ENCODE measurements at regions not wholly inside any gene's neighbourhood (a gene's known extent, or its start where the extent isn't known, plus 50 kb on each side); places are given as distances from the start of the nearest gene placed in this dataset.
"Not testable (repeated sequence)": the region's sequence is repeated elsewhere in the genome, so short reads cannot be mapped to it uniquely, and the experiment has no call there.

GRCh38 chr2:12469141-12469561 lies 247.6 kb upstream of the TRIB2 start:
- TF ChIP-seq, protein P1, sequence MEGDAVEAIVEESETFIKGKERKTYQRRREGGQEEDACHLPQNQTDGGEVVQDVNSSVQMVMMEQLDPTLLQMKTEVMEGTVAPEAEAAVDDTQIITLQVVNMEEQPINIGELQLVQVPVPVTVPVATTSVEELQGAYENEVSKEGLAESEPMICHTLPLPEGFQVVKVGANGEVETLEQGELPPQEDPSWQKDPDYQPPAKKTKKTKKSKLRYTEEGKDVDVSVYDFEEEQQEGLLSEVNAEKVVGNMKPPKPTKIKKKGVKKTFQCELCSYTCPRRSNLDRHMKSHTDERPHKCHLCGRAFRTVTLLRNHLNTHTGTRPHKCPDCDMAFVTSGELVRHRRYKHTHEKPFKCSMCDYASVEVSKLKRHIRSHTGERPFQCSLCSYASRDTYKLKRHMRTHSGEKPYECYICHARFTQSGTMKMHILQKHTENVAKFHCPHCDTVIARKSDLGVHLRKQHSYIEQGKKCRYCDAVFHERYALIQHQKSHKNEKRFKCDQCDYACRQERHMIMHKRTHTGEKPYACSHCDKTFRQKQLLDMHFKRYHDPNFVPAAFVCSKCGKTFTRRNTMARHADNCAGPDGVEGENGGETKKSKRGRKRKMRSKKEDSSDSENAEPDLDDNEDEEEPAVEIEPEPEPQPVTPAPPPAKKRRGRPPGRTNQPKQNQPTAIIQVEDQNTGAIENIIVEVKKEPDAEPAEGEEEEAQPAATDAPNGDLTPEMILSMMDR (IDR thresholded peaks at IDR 0.05) = no peak
- intact Hi-C loops (cut with DNase I) = no loop called here

GRCh38 chr2:12472265-12472664 lies 244.5 kb upstream of the TRIB2 start:
- H3K27ac ChIP-seq; H3K9me3 ChIP-seq; DNase-seq; ATAC-seq; H3K36me3 ChIP-seq; H3K27me3 ChIP-seq; H3K4me3 ChIP-seq; H3K4me1 ChIP-seq; intact Hi-C loops (cut with DNase I): not testable (repeated sequence)

More at GRCh38 chr2:12469141-12469561, 247.6 kb upstream of the TRIB2 start:
- H3K27me3 ChIP-seq = no peaks in the 10 kb centered on the region
- no peaks in the 10 kb centered on the region for H3K36me3 ChIP-seq
- no peak overlapping the region for H3K4me3 ChIP-seq
- ATAC-seq (no peak), DNase-seq (no peak)
- H3K4me1 ChIP-seq = peaks cover 0 to 10% of the 10 kb centered on the region in 2 donors
- H3K27ac ChIP-seq = no peak overlapping the region
- H3K9me3 ChIP-seq = peaks cover 0 to 3% of the 10 kb centered on the region in 2 donors

DNA sequence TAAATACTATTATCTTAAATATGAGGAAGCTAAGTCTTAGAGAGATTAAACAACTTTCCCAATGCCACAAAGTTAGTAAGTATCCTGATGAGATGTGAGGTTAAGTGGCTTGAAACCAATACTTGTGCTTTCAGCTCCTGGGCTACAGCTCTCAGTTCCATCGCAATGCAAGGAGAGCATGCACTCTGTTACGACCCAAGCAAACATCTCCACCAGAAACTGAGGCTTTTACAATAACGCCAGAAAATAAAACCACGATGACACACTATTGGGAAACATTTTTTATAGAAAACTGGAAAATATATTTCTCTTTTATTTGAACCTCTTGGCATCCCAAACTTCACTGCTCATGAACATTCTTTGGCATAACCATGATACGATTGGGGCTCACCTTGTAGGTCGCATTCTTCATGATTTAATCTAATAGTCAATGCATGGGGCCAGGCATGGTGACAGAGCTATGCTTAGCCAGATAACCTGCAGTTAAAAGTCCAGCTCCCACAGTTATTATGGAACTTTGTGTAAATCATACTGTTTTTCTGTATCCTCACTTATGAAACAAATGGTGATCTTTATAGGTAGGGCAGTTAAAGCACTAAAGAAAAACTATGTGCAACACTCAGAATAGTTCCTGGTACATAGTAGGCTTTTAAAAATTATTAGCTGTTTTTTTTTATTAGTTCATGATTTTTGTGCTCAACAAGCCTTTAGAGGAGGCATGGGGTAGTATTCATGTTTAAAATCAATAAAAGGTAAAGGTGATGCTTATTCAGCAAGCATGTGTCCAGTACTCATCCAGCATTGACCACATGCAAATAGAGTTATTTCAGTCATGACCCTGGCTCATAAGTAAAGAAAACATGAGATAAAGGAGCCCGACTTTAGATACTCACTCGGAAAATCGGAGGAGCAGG lies 238.3 kb upstream of the TRIB2 start:
- DNase-seq = no peak

GRCh38 chr2:12479065-12479601 lies 237.6 kb upstream of the TRIB2 start:
- no peaks in the 10 kb centered on the region for H3K27me3 ChIP-seq
- ATAC-seq (no peak), DNase-seq (no peak)
- no peaks in the 10 kb centered on the region for H3K9me3 ChIP-seq
- no peak overlapping the region for H3K27ac ChIP-seq
- TF ChIP-seq, protein P1 (IDR thresholded peaks at IDR 0.05) = no peak
- intact Hi-C loops (cut with DNase I) = no loop called here
- no peak overlapping the region for H3K4me3 ChIP-seq
- no peaks in the 10 kb centered on the region for H3K4me1 ChIP-seq
- no peaks in the 10 kb centered on the region for H3K36me3 ChIP-seq

More for the DNA sequence above, 238.3 kb upstream of the TRIB2 start:
- no peaks in the 10 kb centered on the region for H3K9me3 ChIP-seq
- ATAC-seq = no peak
- no peaks in the 10 kb centered on the region for H3K36me3 ChIP-seq
- no peak overlapping the region for H3K27ac ChIP-seq
- no peaks in the 10 kb centered on the region for H3K4me1 ChIP-seq
- TF ChIP-seq, protein P1 (IDR thresholded peaks at IDR 0.05) = no peak
- no peaks in the 10 kb centered on the region for H3K27me3 ChIP-seq
- no peak overlapping the region for H3K4me3 ChIP-seq
- intact Hi-C loops (cut with DNase I) = no loop called here

DNA sequence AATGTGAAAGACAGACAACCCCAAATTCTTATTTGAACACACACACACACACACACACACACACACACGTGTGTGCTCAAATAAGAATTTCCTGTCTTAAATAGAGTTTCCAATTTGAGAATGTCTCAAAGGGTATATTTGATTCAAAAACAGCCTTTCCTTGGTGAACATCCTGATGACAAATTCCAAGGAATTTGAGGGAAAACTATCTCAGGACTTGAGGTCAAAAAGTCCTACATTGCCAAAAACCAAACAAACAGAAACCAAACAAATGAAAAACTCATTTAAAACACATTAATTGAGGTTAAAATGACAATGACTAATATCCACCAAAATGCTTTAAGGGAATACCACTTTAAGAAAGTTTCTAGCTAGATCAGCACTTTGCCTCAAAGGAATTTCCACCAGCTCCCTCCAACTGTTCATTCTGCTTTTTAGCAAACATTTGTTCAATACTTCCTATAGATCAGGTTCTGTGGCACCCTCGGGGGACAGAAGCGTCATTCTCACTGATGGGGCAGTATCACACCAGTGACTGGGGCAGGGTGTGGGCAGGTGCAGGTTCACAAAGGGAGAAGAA lies 232.1 kb upstream of the TRIB2 start:
- TF ChIP-seq, protein P1 (IDR thresholded peaks at IDR 0.05) = no peak
- ATAC-seq (no peak), DNase-seq (no peak)
- H3K27ac ChIP-seq = no peak overlapping the region
- H3K4me1 ChIP-seq = peaks cover 0 to 16% of the 10 kb centered on the region in 2 donors
- intact Hi-C loops (cut with DNase I) = no loop called here
- H3K36me3 ChIP-seq = no peaks in the 10 kb centered on the region
- no peaks in the 10 kb centered on the region for H3K9me3 ChIP-seq
- no peaks in the 10 kb centered on the region for H3K27me3 ChIP-seq
- H3K4me3 ChIP-seq = no peak overlapping the region

All from left lung (tissue), 4 donors.